Mucosa of descending colon (tissue), 3 donors: ENCODE measurements at regions not wholly inside any gene's neighbourhood (a gene's known extent, or its start where the extent isn't known, plus 50 kb on each side); places are given as distances from the start of the nearest gene placed in this dataset.

ENCODE experiments used
- ATAC-seq: fragments of 200-7000 bp; cut with Tn5 transposase; one replicate; pipeline ENCODE4 v1.9.1; 2020; ENCODE audit warnings: mild to moderate bottlenecking, moderate library complexity
- DNase-seq, 3 donors: peaks; one replicate each; pipeline ENCODE4 v3.0.0-alpha.2; 2020
- H3K36me3 ChIP-seq: fragments of 200-600 bp; one replicate; pipeline ENCODE4 v1.8.0; 2021; ENCODE audit warnings: low read depth, mild to moderate bottlenecking
- H3K4me1 ChIP-seq: fragments of 200-600 bp; one replicate; pipeline ENCODE4 v1.8.0; 2021; ENCODE audit warnings: low read depth, mild to moderate bottlenecking
- H3K4me3 ChIP-seq: fragments of 200-600 bp; one replicate; pipeline ENCODE4 v1.8.0; 2021; ENCODE audit warnings: mild to moderate bottlenecking
- H3K9me3 ChIP-seq: fragments of 200-600 bp; one replicate; pipeline ENCODE4 v1.8.0; 2021; ENCODE audit warnings: mild to moderate bottlenecking
- CTCF ChIP-seq: fragments of 200-600 bp; IDR thresholded peaks from one replicate; pipeline ENCODE4 v1.8.0; 2022; ENCODE audit warnings: antibody characterized with exemption, mild to moderate bottlenecking
- intact Hi-C, 2 donors: fragments of 100-400 bp; cut with DNase I in 1 of 2; cut with micrococcal nuclease in 1 of 2; formaldehyde crosslinking; loops; one replicate each; pipeline versions ENCODE4 v1.11.0 to v1.11.1; 2022; cut with DNase I, micrococcal nuclease
- donor health status: DM: no; HTN: no; CAD: no; lungs with moderate emphysema.
- donor health status: DM: no; HTN: no; CAD: no.
- donor health status: DM: no; HTN: yes; CAD: no.

GRCh38 chr4:35300996-35301774, 943.1 kb downstream of the ARAP2 start:
- Histone ChIP-seq H3K4me3 (no peak overlapping the region), H3K9me3 (peaks cover 25% of the 10 kb centered on the region), H3K36me3 (no peaks in the 10 kb centered on the region), H3K4me1 (no peaks in the 10 kb centered on the region)
- intact Hi-C loops = no loop called here
- TF ChIP-seq CTCF = no peak
- DNase-seq (no peak), ATAC-seq (no peak)

- Histone ChIP-seq H3K9me3 (peaks cover 21% of the 10 kb centered on the region), H3K4me3 (no peak overlapping the region), H3K4me1 (no peaks in the 10 kb centered on the region), H3K36me3 (no peaks in the 10 kb centered on the region)
- intact Hi-C loops = no loop called here
- ATAC-seq (no peak), DNase-seq (no peak)
- TF ChIP-seq CTCF = no peak
These were observed 928.9 kb downstream of the ARAP2 start for GRCh38 chr4:35315419-35315818.

- no peaks in the 10 kb centered on the region for H3K36me3 ChIP-seq
- H3K9me3 ChIP-seq = peaks cover 14% of the 10 kb centered on the region
- DNase-seq (no peak), ATAC-seq (no peak)
- H3K4me1 ChIP-seq = no peaks in the 10 kb centered on the region
- intact Hi-C loops = no loop called here
- H3K4me3 ChIP-seq = no peak overlapping the region
- TF ChIP-seq CTCF = no peak
These were observed 918.3 kb downstream of the ARAP2 start for GRCh38 chr4:35325908-35326453.

- Histone ChIP-seq H3K36me3 (no peaks in the 10 kb centered on the region), H3K9me3 (peaks cover 17% of the 10 kb centered on the region), H3K4me3 (no peak overlapping the region), H3K4me1 (no peaks in the 10 kb centered on the region)
- TF ChIP-seq CTCF = no peak
- intact Hi-C loops = no loop called here
- no peak for DNase-seq
- no peak for ATAC-seq
These were observed 901.5 kb downstream of the ARAP2 start for GRCh38 chr4:35342833-35343232.

- no peaks in the 10 kb centered on the region for H3K36me3 ChIP-seq
- DNase-seq = no peak
- intact Hi-C loops = no loop called here
- no peak for ATAC-seq
- H3K9me3 ChIP-seq = peaks cover 38% of the 10 kb centered on the region
- no peak for TF ChIP-seq CTCF
- no peaks in the 10 kb centered on the region for H3K4me1 ChIP-seq
- no peak overlapping the region for H3K4me3 ChIP-seq
These were observed 897.0 kb downstream of the ARAP2 start for GRCh38 chr4:35347276-35347675.
